Osteoblast (primary cell): ENCODE measurements at regions not wholly inside any gene's neighbourhood (a gene's known extent, or its start where the extent isn't known, plus 50 kb on each side); places are given as distances from the start of the nearest gene placed in this dataset.
A peak's percentile ranks its signal among the peaks of the same experiment; 100 is the strongest.

Experiments used
- DNase-seq: peaks from one replicate; pipeline ENCODE4 v3.0.0; 2011; ENCODE audit warnings: low spot score, mixed read lengths; ENCODE audit not compliant: insufficient read length; ENCODE audit errors: missing footprints
- H2AFZ ChIP-seq: 2 replicates; pipeline ENCODE4 v1.6.0; 2011; ENCODE audit warnings: mild to moderate bottlenecking, low read length
- H3K27ac ChIP-seq: 2 replicates; pipeline ENCODE4 v1.5.1; 2011; ENCODE audit warnings: mild to moderate bottlenecking, low read depth, low read length, moderate library complexity
- H3K27me3 ChIP-seq: 2 replicates; pipeline ENCODE4 v1.6.0; 2012; ENCODE audit warnings: mild to moderate bottlenecking, control low read depth, inconsistent platforms, low read length, moderate library complexity; ENCODE audit not compliant: insufficient read depth
- H3K36me3 ChIP-seq: 2 replicates; pipeline ENCODE4 v1.5.1; 2011; ENCODE audit warnings: mild to moderate bottlenecking, low read length, control low read depth, moderate library complexity; ENCODE audit not compliant: insufficient read depth
- H3K4me1 ChIP-seq: 2 replicates; pipeline ENCODE4 v1.5.1; 2011; ENCODE audit warnings: mild to moderate bottlenecking, low read length, control low read depth, moderate library complexity; ENCODE audit not compliant: insufficient read depth
- H3K4me2 ChIP-seq: 2 replicates; pipeline ENCODE4 v1.6.0; 2011; ENCODE audit warnings: mild to moderate bottlenecking, low read length; ENCODE audit not compliant: insufficient read depth
- H3K4me3 ChIP-seq: fragments of 200-600 bp; sonication (generic); 3 replicates; pipeline ENCODE4 v1.5.1; 2012; ENCODE audit warnings: mild to moderate bottlenecking, low read length, inconsistent platforms; ENCODE audit not compliant: insufficient read depth
- H3K79me2 ChIP-seq: 2 replicates; pipeline ENCODE4 v1.6.0; 2012; ENCODE audit warnings: mild to moderate bottlenecking, low read length, control low read depth, inconsistent platforms; ENCODE audit not compliant: insufficient read depth
- H3K9me3 ChIP-seq: 2 replicates; pipeline ENCODE4 v1.5.1; 2011; ENCODE audit warnings: low read depth, low read length, control low read depth
- H4K20me1 ChIP-seq: 2 replicates; pipeline ENCODE4 v1.6.0; 2012; ENCODE audit warnings: mild to moderate bottlenecking, low read length, control low read depth; ENCODE audit not compliant: insufficient read depth
- TF ChIP-seq, protein P1 (sequence below): IDR thresholded peaks from 2 replicates; pipeline ENCODE4 v1.5.1; 2011; ENCODE audit warnings: mild to moderate bottlenecking, low read depth, low read length, moderate library complexity; ENCODE audit errors: extremely low read depth

DNA sequence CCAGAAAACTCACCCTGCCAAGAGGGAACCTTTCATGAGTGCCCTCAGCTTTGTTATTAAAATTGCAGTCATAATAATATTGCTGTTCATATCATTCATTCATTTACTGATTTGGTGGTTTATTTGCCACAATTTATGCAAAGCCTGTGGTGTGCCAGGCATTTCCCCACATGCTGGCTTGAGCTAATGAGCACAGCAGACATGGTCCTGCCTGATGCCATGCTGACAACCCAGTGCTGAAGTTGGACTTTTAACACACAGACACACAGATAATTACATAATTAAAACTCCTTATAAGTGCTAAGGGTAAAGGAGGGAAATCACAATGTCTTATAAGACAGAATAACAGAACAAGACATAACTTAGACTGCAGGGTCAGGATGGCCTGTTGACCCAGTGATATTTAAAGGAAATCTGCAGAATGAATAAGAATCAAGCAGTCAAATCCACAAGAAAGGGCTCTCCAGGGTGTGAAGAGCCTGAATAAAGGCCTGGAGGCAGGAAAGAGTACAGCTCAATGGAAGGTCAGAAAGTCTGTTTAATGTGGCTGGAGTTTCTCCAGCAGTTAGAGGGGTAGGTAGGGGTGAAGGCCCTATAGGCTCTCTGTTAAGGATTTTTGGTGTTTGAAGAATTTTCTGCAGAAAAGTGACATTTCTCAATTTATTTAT, 196.9 kb upstream of the CDH11 start:
- Histone ChIP-seq H3K27ac (no peak overlapping the region), H3K4me3 (no peak overlapping the region), H3K4me2 (no peak overlapping the region), H3K4me1 (peaks cover 18% of the 10 kb centered on the region), H3K79me2 (no peaks in the 10 kb centered on the region), H3K27me3 (no peaks in the 10 kb centered on the region), H4K20me1 (no peaks in the 10 kb centered on the region), H3K9me3 (peaks cover 3% of the 10 kb centered on the region), H3K36me3 (no peaks in the 10 kb centered on the region), H2AFZ (no peak overlapping the region)
- TF ChIP-seq, protein P1, sequence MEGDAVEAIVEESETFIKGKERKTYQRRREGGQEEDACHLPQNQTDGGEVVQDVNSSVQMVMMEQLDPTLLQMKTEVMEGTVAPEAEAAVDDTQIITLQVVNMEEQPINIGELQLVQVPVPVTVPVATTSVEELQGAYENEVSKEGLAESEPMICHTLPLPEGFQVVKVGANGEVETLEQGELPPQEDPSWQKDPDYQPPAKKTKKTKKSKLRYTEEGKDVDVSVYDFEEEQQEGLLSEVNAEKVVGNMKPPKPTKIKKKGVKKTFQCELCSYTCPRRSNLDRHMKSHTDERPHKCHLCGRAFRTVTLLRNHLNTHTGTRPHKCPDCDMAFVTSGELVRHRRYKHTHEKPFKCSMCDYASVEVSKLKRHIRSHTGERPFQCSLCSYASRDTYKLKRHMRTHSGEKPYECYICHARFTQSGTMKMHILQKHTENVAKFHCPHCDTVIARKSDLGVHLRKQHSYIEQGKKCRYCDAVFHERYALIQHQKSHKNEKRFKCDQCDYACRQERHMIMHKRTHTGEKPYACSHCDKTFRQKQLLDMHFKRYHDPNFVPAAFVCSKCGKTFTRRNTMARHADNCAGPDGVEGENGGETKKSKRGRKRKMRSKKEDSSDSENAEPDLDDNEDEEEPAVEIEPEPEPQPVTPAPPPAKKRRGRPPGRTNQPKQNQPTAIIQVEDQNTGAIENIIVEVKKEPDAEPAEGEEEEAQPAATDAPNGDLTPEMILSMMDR: no peak
- DNase-seq: no peak

DNA sequence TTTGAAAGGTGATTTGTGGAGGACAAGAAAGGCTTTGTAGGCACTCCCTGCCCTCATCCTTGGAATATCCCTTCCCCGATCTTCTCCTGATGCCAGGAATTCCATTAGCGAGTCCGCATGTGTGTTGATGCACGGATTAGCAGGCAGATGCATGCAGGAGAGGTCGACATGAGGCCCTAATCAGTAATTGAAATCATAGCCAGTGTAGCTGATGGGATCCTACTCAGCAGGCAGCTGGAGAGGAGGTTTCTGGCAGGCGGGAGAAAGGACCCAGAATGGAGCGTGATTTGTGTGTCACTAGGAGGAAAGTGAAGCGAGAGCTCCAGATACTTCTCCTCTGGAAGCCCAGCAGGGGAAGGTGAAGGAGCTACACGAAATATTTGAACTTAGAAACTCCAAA, 196.3 kb upstream of the CDH11 start:
- no peak for DNase-seq
- Histone ChIP-seq H3K79me2 (no peaks in the 10 kb centered on the region), H3K27me3 (no peaks in the 10 kb centered on the region), H3K9me3 (peaks cover 3% of the 10 kb centered on the region), H3K4me1 (peaks cover 23% of the 10 kb centered on the region), H3K4me3 (no peak overlapping the region), H2AFZ (no peak overlapping the region), H4K20me1 (no peaks in the 10 kb centered on the region), H3K4me2 (no peak overlapping the region), H3K27ac (no peak overlapping the region), H3K36me3 (no peaks in the 10 kb centered on the region)
- TF ChIP-seq, protein P1: no peak

DNA sequence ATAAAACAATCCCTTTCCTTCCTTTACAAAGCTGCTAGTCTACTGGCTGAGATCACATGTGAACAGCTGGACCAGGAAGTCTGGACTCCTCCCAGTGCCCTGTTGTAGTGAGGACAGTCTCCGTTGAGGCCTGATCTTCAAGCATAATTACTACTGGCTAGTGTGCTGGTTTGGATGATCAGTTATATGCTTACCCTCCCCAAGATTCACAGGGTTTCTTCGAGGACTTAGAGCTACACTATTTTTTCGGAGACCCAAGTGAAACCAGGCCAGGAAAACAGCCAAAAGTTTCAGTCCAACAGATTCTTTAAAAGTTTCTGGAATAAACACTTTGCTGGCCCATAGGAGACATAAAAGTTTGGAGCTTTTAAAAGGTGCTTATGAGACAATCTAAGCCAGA, 194.9 kb upstream of the CDH11 start:
- Histone ChIP-seq H3K79me2 (no peaks in the 10 kb centered on the region), H3K4me1 (peaks cover 34% of the 10 kb centered on the region), H3K4me2 (no peak overlapping the region), H4K20me1 (no peaks in the 10 kb centered on the region), H3K27ac (no peak overlapping the region), H3K9me3 (peaks cover 3% of the 10 kb centered on the region), H3K36me3 (no peaks in the 10 kb centered on the region), H2AFZ (peak overlapping the region; percentile 32), H3K4me3 (no peak overlapping the region), H3K27me3 (no peaks in the 10 kb centered on the region)
- TF ChIP-seq, protein P1: no peak
- DNase-seq: no peak

DNA sequence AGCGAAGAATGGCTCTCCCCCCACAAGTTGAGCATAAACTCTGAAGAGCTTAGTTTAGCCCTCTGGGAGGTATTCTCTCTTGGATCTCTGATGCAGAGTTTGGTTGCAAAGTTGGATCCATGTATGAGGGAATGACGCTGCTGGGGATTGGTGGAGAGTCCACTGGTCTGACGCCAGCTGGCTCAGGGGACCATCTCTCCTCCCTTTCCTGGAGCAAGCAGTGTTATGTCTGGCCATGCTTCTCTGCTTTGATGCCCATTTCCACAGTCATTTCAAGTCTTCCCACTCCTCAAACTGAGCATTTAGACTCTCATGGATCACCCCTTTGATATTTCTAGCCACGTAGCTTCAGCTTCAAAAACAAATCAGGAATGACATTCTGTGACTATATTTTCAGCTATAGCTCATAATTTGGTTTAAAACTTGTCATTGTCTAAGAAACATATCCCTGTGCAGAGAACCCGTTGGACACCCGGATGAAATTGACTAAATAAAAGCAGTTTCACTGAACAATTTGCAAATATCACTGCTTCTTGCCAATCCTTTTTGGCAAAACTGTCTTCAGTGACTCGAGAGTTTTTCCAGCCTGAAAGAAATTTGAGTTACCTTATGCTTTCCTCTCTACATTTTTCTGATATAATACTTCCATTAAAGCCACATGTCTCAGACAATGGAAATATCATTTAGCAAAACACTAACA, 193.4 kb upstream of the CDH11 start:
- TF ChIP-seq, protein P1: no peak
- H3K36me3 ChIP-seq: no peaks in the 10 kb centered on the region
- peaks cover 3% of the 10 kb centered on the region for H3K9me3 ChIP-seq
- no peaks in the 10 kb centered on the region for H3K27me3 ChIP-seq
- no peak for DNase-seq
- no peak overlapping the region for H3K4me2 ChIP-seq
- peaks cover 47% of the 10 kb centered on the region for H3K4me1 ChIP-seq
- peak overlapping the region; percentile 49 for H3K27ac ChIP-seq
- no peaks in the 10 kb centered on the region for H3K79me2 ChIP-seq
- H2AFZ ChIP-seq: peak overlapping the region; percentile 16
- no peak overlapping the region for H3K4me3 ChIP-seq
- no peaks in the 10 kb centered on the region for H4K20me1 ChIP-seq
